SK-N-SH treated with all-trans-retinoic acid at 6 μM for 48 hours (cell line): ENCODE measurements at regions not wholly inside any gene's neighbourhood (a gene's known extent, or its start where the extent isn't known, plus 50 kb on each side); places are given as distances from the start of the nearest gene placed in this dataset.

Experiments used
- ATAC-seq: fragments of 200-7000 bp; cut with Tn5 transposase; 3 replicates; pipeline ENCODE4 v1.9.1; 2020; ENCODE audit warnings: mild to moderate bottlenecking, moderate library complexity
- ARNTL ChIP-seq: fragments of 450-650 bp; formaldehyde crosslinking; IDR thresholded peaks from 2 replicates; pipeline ENCODE4 v1.5.0; 2020; ENCODE audit warnings: low read depth, mild to moderate bottlenecking, moderate library complexity, borderline replicate concordance
- BACH2 ChIP-seq: fragments of 250-450 bp; sonication (Bioruptor Pico); IDR thresholded peaks from 2 replicates; pipeline ENCODE4 v1.9.0; 2021; ENCODE audit warnings: mild to moderate bottlenecking, borderline replicate concordance
- CSDC2 ChIP-seq: fragments of 250-450 bp; sonication (Bioruptor Pico); IDR thresholded peaks from 2 replicates; pipeline ENCODE4 v1.5.0; 2020; ENCODE audit warnings: mild to moderate bottlenecking, moderate library complexity
- ESRRG ChIP-seq: fragments of 250-450 bp; sonication (Bioruptor Pico); IDR thresholded peaks from 2 replicates; pipeline ENCODE4 v1.6.1; 2021; ENCODE audit warnings: mild to moderate bottlenecking
- GLIS3 ChIP-seq: fragments of 250-450 bp; sonication (Bioruptor Pico); IDR thresholded peaks from 2 replicates; pipeline ENCODE4 v1.5.0; 2020; ENCODE audit warnings: mild to moderate bottlenecking, moderate library complexity
- ISL1 ChIP-seq: fragments of 250-450 bp; sonication (Bioruptor Pico); IDR thresholded peaks from 2 replicates; pipeline ENCODE4 v2.1.2; 2022; ENCODE audit warnings: mild to moderate bottlenecking, moderate library complexity
- OSR1 ChIP-seq: fragments of 250-450 bp; sonication (Bioruptor Pico); IDR thresholded peaks from 2 replicates; pipeline ENCODE4 v1.8.0; 2022; ENCODE audit warnings: moderate library complexity, mild to moderate bottlenecking, inconsistent platforms
- PPARA ChIP-seq: fragments of 250-450 bp; sonication (Bioruptor Pico); IDR thresholded peaks from 2 replicates; pipeline ENCODE4 v1.5.0; 2020; ENCODE audit warnings: mild to moderate bottlenecking, borderline replicate concordance
- RARB ChIP-seq: fragments of 250-450 bp; sonication (Bioruptor Pico); IDR thresholded peaks from 2 replicates; pipeline ENCODE4 v1.8.0; 2021; ENCODE audit warnings: mild to moderate bottlenecking, moderate library complexity
- TCF4 ChIP-seq: fragments of 250-450 bp; sonication (Bioruptor Pico); IDR thresholded peaks from 2 replicates; pipeline ENCODE4 v1.8.0; 2021; ENCODE audit warnings: mild to moderate bottlenecking, moderate library complexity, borderline replicate concordance
- TOX ChIP-seq: fragments of 250-450 bp; sonication (Bioruptor Pico); IDR thresholded peaks from 2 replicates; pipeline ENCODE4 v1.8.0; 2021; ENCODE audit warnings: mild to moderate bottlenecking, moderate library complexity, borderline replicate concordance
- ZC3H10 ChIP-seq: fragments of 250-450 bp; sonication (Bioruptor Pico); IDR thresholded peaks from 2 replicates; pipeline ENCODE4 v1.5.1; 2021; ENCODE audit warnings: mild to moderate bottlenecking, moderate library complexity
- ZFP3 ChIP-seq: fragments of 250-450 bp; sonication (Bioruptor Pico); IDR thresholded peaks from 2 replicates; pipeline ENCODE4 v1.5.0; 2020; ENCODE audit warnings: mild to moderate bottlenecking, moderate library complexity
- ZFP30 ChIP-seq: fragments of 450-650 bp; formaldehyde crosslinking; IDR thresholded peaks from 2 replicates; pipeline ENCODE4 v1.5.0; 2022; ENCODE audit warnings: mild to moderate bottlenecking, moderate library complexity
- ZNF565 ChIP-seq: fragments of 450-650 bp; formaldehyde crosslinking; conservative IDR thresholded peaks from 2 replicates; pipeline ENCODE4 v1.5.0; 2020; ENCODE audit warnings: low read depth, mild to moderate bottlenecking, moderate library complexity
- ZNF70 ChIP-seq: fragments of 450-650 bp; formaldehyde crosslinking; IDR thresholded peaks from 2 replicates; pipeline ENCODE4 v1.5.0; 2020; ENCODE audit warnings: mild to moderate bottlenecking, moderate library complexity
- ZNF8 ChIP-seq: fragments of 450-650 bp; formaldehyde crosslinking; IDR thresholded peaks from 2 replicates; pipeline ENCODE4 v1.5.0; 2020; ENCODE audit warnings: mild to moderate bottlenecking, moderate library complexity
- TF ChIP-seq, protein P1 (sequence below): fragments of 250-450 bp; sonication (Bioruptor Pico); IDR thresholded peaks from 2 replicates; pipeline ENCODE4 v1.8.0; 2021; ENCODE audit warnings: low read depth, mild to moderate bottlenecking, moderate library complexity, borderline replicate concordance
- TF ChIP-seq, protein P2 (sequence below): fragments of 250-450 bp; sonication (Bioruptor Pico); IDR thresholded peaks from 2 replicates; pipeline ENCODE4 v1.5.0; 2020; ENCODE audit warnings: mild to moderate bottlenecking, moderate library complexity
- TF ChIP-seq, protein P3 (sequence below): fragments of 250-450 bp; sonication (Bioruptor Pico); IDR thresholded peaks from 2 replicates; pipeline ENCODE4 v1.5.1; 2021; ENCODE audit warnings: mild to moderate bottlenecking, moderate library complexity
- TF ChIP-seq, protein P4 (sequence below): fragments of 250-450 bp; sonication (Bioruptor Pico); IDR thresholded peaks from 2 replicates; pipeline ENCODE4 v1.8.0; 2020; ENCODE audit warnings: mild to moderate bottlenecking, moderate library complexity, borderline replicate concordance

DNA sequence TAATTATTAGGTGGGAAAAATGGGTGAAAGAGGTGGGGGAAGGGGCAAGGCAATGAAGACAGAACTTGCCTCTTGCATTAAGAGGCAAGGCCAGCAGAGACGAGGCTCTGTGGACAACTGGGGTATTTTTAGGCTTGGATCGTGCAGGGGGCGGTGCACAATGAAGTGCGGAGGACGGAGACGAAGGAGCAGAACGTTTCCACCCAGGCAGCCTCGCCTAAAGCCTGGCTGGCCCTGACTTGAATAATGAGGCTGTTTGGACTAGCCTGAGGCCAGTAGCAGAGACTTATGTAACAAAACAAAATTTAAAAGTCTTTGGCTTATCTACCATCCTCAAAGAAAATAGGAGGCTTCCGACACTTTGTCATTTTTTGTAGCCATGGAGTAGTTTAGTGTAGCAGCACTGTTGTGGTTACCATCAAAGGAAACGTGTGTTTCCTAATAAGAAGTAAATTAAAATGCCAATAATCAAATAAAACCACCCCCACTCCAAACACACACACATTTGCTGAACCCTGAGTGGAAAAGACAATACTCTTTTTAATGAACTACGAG lies 370.0 kb upstream of the CNR1 start:
- ATAC-seq, result no peak
- TF ChIP-seq RARB (CRISPR knock-in tag) (no peak), ARNTL (CRISPR knock-in tag) (no peak), OSR1 (CRISPR knock-in tag) (no peak), ZC3H10 (CRISPR knock-in tag) (no peak), BACH2 (CRISPR knock-in tag) (no peak), ZNF565 (CRISPR knock-in tag) (no peak), GLIS3 (CRISPR knock-in tag) (no peak), ZFP30 (CRISPR knock-in tag) (no peak), ISL1 (CRISPR knock-in tag) (no peak), ZFP3 (CRISPR knock-in tag) (no peak), CSDC2 (CRISPR knock-in tag) (no peak), PPARA (no peak), ZNF8 (CRISPR knock-in tag) (no peak), ZNF70 (CRISPR knock-in tag) (no peak), TCF4 (no peak), ESRRG (no peak)
- TF ChIP-seq, protein P1, sequence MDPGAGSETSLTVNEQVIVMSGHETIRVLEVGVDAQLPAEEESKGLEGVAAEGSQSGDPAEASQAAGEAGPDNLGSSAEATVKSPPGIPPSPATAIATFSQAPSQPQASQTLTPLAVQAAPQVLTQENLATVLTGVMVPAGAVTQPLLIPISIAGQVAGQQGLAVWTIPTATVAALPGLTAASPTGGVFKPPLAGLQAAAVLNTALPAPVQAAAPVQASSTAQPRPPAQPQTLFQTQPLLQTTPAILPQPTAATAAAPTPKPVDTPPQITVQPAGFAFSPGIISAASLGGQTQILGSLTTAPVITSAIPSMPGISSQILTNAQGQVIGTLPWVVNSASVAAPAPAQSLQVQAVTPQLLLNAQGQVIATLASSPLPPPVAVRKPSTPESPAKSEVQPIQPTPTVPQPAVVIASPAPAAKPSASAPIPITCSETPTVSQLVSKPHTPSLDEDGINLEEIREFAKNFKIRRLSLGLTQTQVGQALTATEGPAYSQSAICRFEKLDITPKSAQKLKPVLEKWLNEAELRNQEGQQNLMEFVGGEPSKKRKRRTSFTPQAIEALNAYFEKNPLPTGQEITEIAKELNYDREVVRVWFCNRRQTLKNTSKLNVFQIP (CRISPR knock-in tag), result no peak
- TF ChIP-seq, protein P2, sequence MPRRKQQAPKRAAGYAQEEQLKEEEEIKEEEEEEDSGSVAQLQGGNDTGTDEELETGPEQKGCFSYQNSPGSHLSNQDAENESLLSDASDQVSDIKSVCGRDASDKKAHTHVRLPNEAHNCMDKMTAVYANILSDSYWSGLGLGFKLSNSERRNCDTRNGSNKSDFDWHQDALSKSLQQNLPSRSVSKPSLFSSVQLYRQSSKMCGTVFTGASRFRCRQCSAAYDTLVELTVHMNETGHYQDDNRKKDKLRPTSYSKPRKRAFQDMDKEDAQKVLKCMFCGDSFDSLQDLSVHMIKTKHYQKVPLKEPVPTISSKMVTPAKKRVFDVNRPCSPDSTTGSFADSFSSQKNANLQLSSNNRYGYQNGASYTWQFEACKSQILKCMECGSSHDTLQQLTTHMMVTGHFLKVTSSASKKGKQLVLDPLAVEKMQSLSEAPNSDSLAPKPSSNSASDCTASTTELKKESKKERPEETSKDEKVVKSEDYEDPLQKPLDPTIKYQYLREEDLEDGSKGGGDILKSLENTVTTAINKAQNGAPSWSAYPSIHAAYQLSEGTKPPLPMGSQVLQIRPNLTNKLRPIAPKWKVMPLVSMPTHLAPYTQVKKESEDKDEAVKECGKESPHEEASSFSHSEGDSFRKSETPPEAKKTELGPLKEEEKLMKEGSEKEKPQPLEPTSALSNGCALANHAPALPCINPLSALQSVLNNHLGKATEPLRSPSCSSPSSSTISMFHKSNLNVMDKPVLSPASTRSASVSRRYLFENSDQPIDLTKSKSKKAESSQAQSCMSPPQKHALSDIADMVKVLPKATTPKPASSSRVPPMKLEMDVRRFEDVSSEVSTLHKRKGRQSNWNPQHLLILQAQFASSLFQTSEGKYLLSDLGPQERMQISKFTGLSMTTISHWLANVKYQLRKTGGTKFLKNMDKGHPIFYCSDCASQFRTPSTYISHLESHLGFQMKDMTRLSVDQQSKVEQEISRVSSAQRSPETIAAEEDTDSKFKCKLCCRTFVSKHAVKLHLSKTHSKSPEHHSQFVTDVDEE (CRISPR knock-in tag), result no peak
- TF ChIP-seq, protein P3, sequence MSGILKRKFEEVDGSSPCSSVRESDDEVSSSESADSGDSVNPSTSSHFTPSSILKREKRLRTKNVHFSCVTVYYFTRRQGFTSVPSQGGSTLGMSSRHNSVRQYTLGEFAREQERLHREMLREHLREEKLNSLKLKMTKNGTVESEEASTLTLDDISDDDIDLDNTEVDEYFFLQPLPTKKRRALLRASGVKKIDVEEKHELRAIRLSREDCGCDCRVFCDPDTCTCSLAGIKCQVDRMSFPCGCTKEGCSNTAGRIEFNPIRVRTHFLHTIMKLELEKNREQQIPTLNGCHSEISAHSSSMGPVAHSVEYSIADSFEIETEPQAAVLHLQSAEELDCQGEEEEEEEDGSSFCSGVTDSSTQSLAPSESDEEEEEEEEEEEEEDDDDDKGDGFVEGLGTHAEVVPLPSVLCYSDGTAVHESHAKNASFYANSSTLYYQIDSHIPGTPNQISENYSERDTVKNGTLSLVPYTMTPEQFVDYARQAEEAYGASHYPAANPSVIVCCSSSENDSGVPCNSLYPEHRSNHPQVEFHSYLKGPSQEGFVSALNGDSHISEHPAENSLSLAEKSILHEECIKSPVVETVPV (CRISPR knock-in tag), result no peak
- TF ChIP-seq, all 23 proteins: peak for 0

DNA sequence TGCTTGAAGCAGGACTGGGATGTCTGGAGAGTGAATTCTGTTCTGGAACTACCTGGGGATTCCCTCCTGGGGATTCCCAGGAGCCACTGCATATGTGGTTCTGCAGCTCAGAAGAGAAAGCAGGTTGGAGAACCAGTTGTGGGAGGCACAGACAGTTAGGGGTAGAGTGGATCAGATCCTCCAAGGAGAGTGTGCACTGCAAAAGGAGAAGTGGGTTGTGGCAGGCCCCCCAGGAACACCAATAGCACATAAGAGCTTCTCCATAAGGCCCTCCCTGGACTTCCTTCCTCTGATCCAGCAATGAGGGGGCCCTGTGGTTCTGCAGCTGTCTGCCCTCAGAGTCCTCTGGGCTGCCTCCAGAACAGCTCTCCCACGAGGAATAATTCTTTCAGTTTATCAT lies 369.2 kb upstream of the CNR1 start:
- ATAC-seq, result no peak
- no peak for TF ChIP-seq TOX (CRISPR knock-in tag)
- TF ChIP-seq BACH2 (CRISPR knock-in tag), result no peak
- TF ChIP-seq, protein P2 (CRISPR knock-in tag), result no peak
- TF ChIP-seq ARNTL (CRISPR knock-in tag), result no peak
- no peak for TF ChIP-seq CSDC2 (CRISPR knock-in tag)
- TF ChIP-seq, protein P1 (CRISPR knock-in tag), result no peak
- no peak for TF ChIP-seq ZNF565 (CRISPR knock-in tag)
- TF ChIP-seq, protein P4, sequence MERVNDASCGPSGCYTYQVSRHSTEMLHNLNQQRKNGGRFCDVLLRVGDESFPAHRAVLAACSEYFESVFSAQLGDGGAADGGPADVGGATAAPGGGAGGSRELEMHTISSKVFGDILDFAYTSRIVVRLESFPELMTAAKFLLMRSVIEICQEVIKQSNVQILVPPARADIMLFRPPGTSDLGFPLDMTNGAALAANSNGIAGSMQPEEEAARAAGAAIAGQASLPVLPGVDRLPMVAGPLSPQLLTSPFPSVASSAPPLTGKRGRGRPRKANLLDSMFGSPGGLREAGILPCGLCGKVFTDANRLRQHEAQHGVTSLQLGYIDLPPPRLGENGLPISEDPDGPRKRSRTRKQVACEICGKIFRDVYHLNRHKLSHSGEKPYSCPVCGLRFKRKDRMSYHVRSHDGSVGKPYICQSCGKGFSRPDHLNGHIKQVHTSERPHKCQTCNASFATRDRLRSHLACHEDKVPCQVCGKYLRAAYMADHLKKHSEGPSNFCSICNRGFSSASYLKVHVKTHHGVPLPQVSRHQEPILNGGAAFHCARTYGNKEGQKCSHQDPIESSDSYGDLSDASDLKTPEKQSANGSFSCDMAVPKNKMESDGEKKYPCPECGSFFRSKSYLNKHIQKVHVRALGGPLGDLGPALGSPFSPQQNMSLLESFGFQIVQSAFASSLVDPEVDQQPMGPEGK (CRISPR knock-in tag), result no peak
- no peak for TF ChIP-seq RARB (CRISPR knock-in tag)
